Type B pancreatic cell (in vitro differentiated cells): ENCODE measurements at regions not wholly inside any gene's neighbourhood (a gene's known extent, or its start where the extent isn't known, plus 50 kb on each side); places are given as distances from the start of the nearest gene placed in this dataset.

Experiments
- DNase-seq: peaks from one replicate; pipeline ENCODE4 v3.0.0; 2021; ENCODE audit warnings: mixed read lengths; ENCODE audit not compliant: unreplicated experiment; ENCODE audit errors: extremely low spot score
- H3K27ac Mint-ChIP-seq: 2 replicates; pipeline ENCODE4 v1.8.0; 2021; ENCODE audit warnings: mild to moderate bottlenecking, mixed read lengths
- H3K27me3 Mint-ChIP-seq: 2 replicates; pipeline ENCODE4 v1.8.0; 2021; ENCODE audit warnings: mixed read lengths
- H3K36me3 Mint-ChIP-seq: 2 replicates; pipeline ENCODE4 v1.8.0; 2021; ENCODE audit warnings: mixed read lengths
- H3K4me1 Mint-ChIP-seq: one replicate; pipeline ENCODE4 v1.8.0; 2021; ENCODE audit warnings: mixed read lengths; ENCODE audit not compliant: unreplicated experiment
- H3K4me3 Mint-ChIP-seq: 2 replicates; pipeline ENCODE4 v1.8.0; 2021; ENCODE audit warnings: mild to moderate bottlenecking, mixed read lengths
- H3K9me3 Mint-ChIP-seq: 2 replicates; pipeline ENCODE4 v1.8.0; 2021; ENCODE audit warnings: mixed read lengths
- CTCF ChIP-seq: fragments of 200-600 bp; sonication (generic); conservative IDR thresholded peaks from 2 replicates; pipeline ENCODE4 v1.5.0; 2021; ENCODE audit warnings: antibody characterized with exemption, mild to moderate bottlenecking

- Mint-ChIP-seq H3K36me3 (peaks cover 5% of the 10 kb centered on the region), H3K4me3 (no peak overlapping the region), H3K4me1 (no peaks in the 10 kb centered on the region), H3K27ac (no peak overlapping the region), H3K27me3 (peaks cover 15% of the 10 kb centered on the region), H3K9me3 (no peaks in the 10 kb centered on the region)
- TF ChIP-seq CTCF: no peak
- no peak for DNase-seq
These were observed 75.8 kb upstream of the PLET1 start for GRCh38 chr11:112336356-112336886.

- peaks cover 14% of the 10 kb centered on the region for H3K27me3 Mint-ChIP-seq
- no peaks in the 10 kb centered on the region for H3K9me3 Mint-ChIP-seq
- H3K27ac Mint-ChIP-seq: no peak overlapping the region
- peaks cover 4% of the 10 kb centered on the region for H3K36me3 Mint-ChIP-seq
- no peak for DNase-seq
- TF ChIP-seq CTCF: no peak
- peaks cover 5% of the 10 kb centered on the region for H3K4me1 Mint-ChIP-seq
- no peak overlapping the region for H3K4me3 Mint-ChIP-seq
These were observed 78.9 kb upstream of the PLET1 start for GRCh38 chr11:112339566-112339965.

GRCh38 chr11:112343368-112344039, 82.8 kb upstream of the PLET1 start:
- no peak overlapping the region for H3K27ac Mint-ChIP-seq
- peaks cover 6% of the 10 kb centered on the region for H3K27me3 Mint-ChIP-seq
- peaks cover 5% of the 10 kb centered on the region for H3K4me1 Mint-ChIP-seq
- H3K9me3 Mint-ChIP-seq: no peaks in the 10 kb centered on the region
- no peak for DNase-seq
- no peaks in the 10 kb centered on the region for H3K36me3 Mint-ChIP-seq
- TF ChIP-seq CTCF: no peak
- no peak overlapping the region for H3K4me3 Mint-ChIP-seq

GRCh38 chr11:112344040-112344413, 83.4 kb upstream of the PLET1 start:
- no peak for TF ChIP-seq CTCF
- H3K9me3 Mint-ChIP-seq: no peaks in the 10 kb centered on the region
- H3K27me3 Mint-ChIP-seq: peaks cover 9% of the 10 kb centered on the region
- H3K36me3 Mint-ChIP-seq: no peaks in the 10 kb centered on the region
- no peak for DNase-seq
- no peak overlapping the region for H3K27ac Mint-ChIP-seq
- H3K4me3 Mint-ChIP-seq: no peak overlapping the region
- peaks cover 5% of the 10 kb centered on the region for H3K4me1 Mint-ChIP-seq

- TF ChIP-seq CTCF: no peak
- no peak overlapping the region for H3K27ac Mint-ChIP-seq
- DNase-seq: no peak
- no peaks in the 10 kb centered on the region for H3K36me3 Mint-ChIP-seq
- no peaks in the 10 kb centered on the region for H3K9me3 Mint-ChIP-seq
- H3K4me1 Mint-ChIP-seq: peaks cover 5% of the 10 kb centered on the region
- no peak overlapping the region for H3K4me3 Mint-ChIP-seq
- H3K27me3 Mint-ChIP-seq: peaks cover 17% of the 10 kb centered on the region
These were observed 84.5 kb upstream of the PLET1 start for GRCh38 chr11:112345166-112345565.
